IMR-90 (cell line): ENCODE measurements at regions not wholly inside any gene's neighbourhood (a gene's known extent, or its start where the extent isn't known, plus 50 kb on each side); places are given as distances from the start of the nearest gene placed in this dataset.

ENCODE experiments used
- ATAC-seq: fragments of 200-7000 bp; cut with Tn5 transposase; 2 replicates; pipeline ENCODE4 v1.9.1; 2020; ENCODE audit warnings: low read depth, mild to moderate bottlenecking, moderate library complexity
- BruUV-seq: library from RNA; stranded (reverse); fragments of 400-500 nt; replicated peaks from 2 replicates; lab custom pipeline; 2021; lab: Mats Ljungman, UMichigan
- CTCF ChIA-PET: fragments of 300-600 bp; formaldehyde crosslinking; extraction: SDS; loops from one replicate; lab custom pipeline; 2021; ENCODE audit warnings: antibody characterized with exemption; lab: Yijun Ruan, JAX
- POLR2A ChIA-PET: fragments of 300-600 bp; sonication (Branson Sonifier 250); formaldehyde crosslinking; loops from one replicate; lab custom pipeline; 2022; ENCODE audit warnings: antibody characterized with exemption; ENCODE audit not compliant: unreplicated experiment; lab: Charles Lee
- DNase-seq: peaks from one replicate; pipeline ENCODE4 v3.0.0; 2013
- H2AFZ ChIP-seq: replicated peaks from 2 replicates; pipeline ENCODE3; 2013; ENCODE audit warnings: low read length, mild to moderate bottlenecking; ENCODE audit not compliant: poor library complexity
- H2AK5ac ChIP-seq: 2 replicates; pipeline ENCODE4 v1.6.1; 2013; ENCODE audit warnings: low read depth, low read length, inconsistent platforms
- H2AK9ac ChIP-seq: replicated peaks from 2 replicates; pipeline ENCODE3; 2013; ENCODE audit warnings: mild to moderate bottlenecking, low read depth, low read length, moderate library complexity; ENCODE audit not compliant: poor library complexity
- H2BK120ac ChIP-seq: 2 replicates; pipeline ENCODE4 v1.6.1; 2013; ENCODE audit warnings: low read depth, low read length, inconsistent platforms
- H2BK15ac ChIP-seq: 3 replicates; pipeline ENCODE4 v1.6.1; 2013; ENCODE audit warnings: low read depth, low read length, inconsistent platforms
- H2BK20ac ChIP-seq: 2 replicates; pipeline ENCODE4 v1.6.1; 2013; ENCODE audit warnings: low read depth, mild to moderate bottlenecking, inconsistent platforms, low read length, moderate library complexity
- H2BK5ac ChIP-seq: 2 replicates; pipeline ENCODE4 v1.6.1; 2013; ENCODE audit warnings: mild to moderate bottlenecking, low read depth, low read length, inconsistent platforms; ENCODE audit not compliant: poor library complexity, severe bottlenecking
- H3K14ac ChIP-seq: replicated peaks from 2 replicates; pipeline ENCODE4 v1.6.1; 2013; ENCODE audit warnings: low read depth, low read length, inconsistent platforms
- H3K18ac ChIP-seq: 2 replicates; pipeline ENCODE4 v1.6.1; 2013; ENCODE audit warnings: low read depth, low read length, control low read depth
- H3K23ac ChIP-seq: 2 replicates; pipeline ENCODE4 v1.6.1; 2013; ENCODE audit warnings: low read depth, low read length, inconsistent platforms
- H3K27ac ChIP-seq: 2 replicates; pipeline ENCODE4 v1.5.1; 2013; ENCODE audit warnings: mild to moderate bottlenecking, control low read depth, low read length; ENCODE audit not compliant: insufficient read depth
- H3K27me3 ChIP-seq: 2 replicates; pipeline ENCODE4 v1.6.1; 2013; ENCODE audit warnings: low read length; ENCODE audit not compliant: control insufficient read depth, insufficient read depth
- H3K36me3 ChIP-seq: 2 replicates; pipeline ENCODE4 v1.6.1; 2013; ENCODE audit warnings: low read length, mixed read lengths; ENCODE audit not compliant: control insufficient read depth, insufficient read depth
- H3K4ac ChIP-seq: 2 replicates; pipeline ENCODE4 v1.6.1; 2013; ENCODE audit warnings: low read depth, low read length, inconsistent platforms
- H3K4me1 ChIP-seq: 2 replicates; pipeline ENCODE4 v1.6.1; 2013; ENCODE audit warnings: low read length, mixed read lengths; ENCODE audit not compliant: control insufficient read depth, insufficient read depth
- H3K4me2 ChIP-seq: 2 replicates; pipeline ENCODE4 v1.6.1; 2013; ENCODE audit warnings: low read depth, mild to moderate bottlenecking, control low read depth, low read length, moderate library complexity
- H3K4me3 ChIP-seq: 2 replicates; pipeline ENCODE4 v1.5.1; 2013; ENCODE audit warnings: low read depth, mild to moderate bottlenecking, control low read depth, low read length, moderate library complexity; ENCODE audit not compliant: insufficient read depth
- H3K56ac ChIP-seq: 2 replicates; pipeline ENCODE4 v1.6.1; 2013; ENCODE audit warnings: low read length, inconsistent platforms; ENCODE audit not compliant: insufficient read depth; ENCODE audit errors: extremely low read depth
- H3K79me1 ChIP-seq, 2 experiments: 2 replicates each; pipeline ENCODE4 v1.6.1; 2013; ENCODE audit warnings: low read length in 2 of 2, inconsistent platforms in 1 of 2, low read depth in 1 of 2
- H3K9ac ChIP-seq: 2 replicates; pipeline ENCODE4 v1.6.1; 2013; ENCODE audit warnings: low read depth, low read length, control low read depth
- H3K9me1 ChIP-seq: 2 replicates; pipeline ENCODE4 v1.6.1; 2013; ENCODE audit warnings: low read length, inconsistent platforms; ENCODE audit not compliant: insufficient read depth
- H3K9me3 ChIP-seq: 2 replicates; pipeline ENCODE4 v1.6.1; 2013; ENCODE audit warnings: low read length; ENCODE audit not compliant: control insufficient read depth, insufficient read depth
- H4K20me1 ChIP-seq: 2 replicates; pipeline ENCODE4 v1.6.1; 2013; ENCODE audit warnings: low read length, inconsistent platforms; ENCODE audit not compliant: insufficient read depth
- H4K5ac ChIP-seq: 2 replicates; pipeline ENCODE4 v1.6.1; 2013; ENCODE audit warnings: mild to moderate bottlenecking, low read depth, low read length, control low read depth
- H4K8ac ChIP-seq, 2 experiments: 2 replicates each; pipeline ENCODE4 v1.6.1; 2013; ENCODE audit warnings: low read depth in 2 of 2, low read length in 2 of 2, control low read depth in 1 of 2, inconsistent platforms in 1 of 2
- H4K91ac ChIP-seq: 2 replicates; pipeline ENCODE4 v1.6.1; 2013; ENCODE audit warnings: low read depth, low read length, inconsistent platforms; ENCODE audit not compliant: insufficient read depth
- BHLHE40 ChIP-seq: fragments of 150-350 bp; IDR thresholded peaks from 2 replicates; pipeline ENCODE4 v1.6.1; 2016; ENCODE audit warnings: mild to moderate bottlenecking, low read depth, low read length
- CEBPB ChIP-seq: IDR thresholded peaks from 2 replicates; pipeline ENCODE4 v1.6.1; 2012; ENCODE audit warnings: low read depth, low read length, improper control_type of control experiment
- CHD1 ChIP-seq: IDR thresholded peaks from 2 replicates; pipeline ENCODE4 v1.6.1; 2012; ENCODE audit warnings: low read depth, low read length, improper control_type of control experiment
- CTCF ChIP-seq: conservative IDR thresholded peaks from 2 replicates; pipeline ENCODE4 v1.5.1; 2012; ENCODE audit warnings: mild to moderate bottlenecking, low read depth, low read length, improper control_type of control experiment
- MAFK ChIP-seq: IDR thresholded peaks from 2 replicates; pipeline ENCODE4 v1.6.1; 2012; ENCODE audit warnings: low read depth, low read length, improper control_type of control experiment
- MAZ ChIP-seq: IDR thresholded peaks from 2 replicates; pipeline ENCODE4 v1.6.1; 2012; ENCODE audit warnings: low read depth, mild to moderate bottlenecking, low read length, improper control_type of control experiment, moderate library complexity, borderline replicate concordance
- MXI1 ChIP-seq: IDR thresholded peaks from 2 replicates; pipeline ENCODE4 v1.6.1; 2012; ENCODE audit warnings: low read depth, mild to moderate bottlenecking, low read length, moderate library complexity, borderline replicate concordance
- NFE2L2 ChIP-seq: fragments of 150-350 bp; IDR thresholded peaks from 2 replicates; pipeline ENCODE4 v1.6.1; 2016; ENCODE audit warnings: low read depth, mild to moderate bottlenecking, low read length
- RAD21 ChIP-seq: IDR thresholded peaks from 2 replicates; pipeline ENCODE4 v1.6.1; 2012; ENCODE audit warnings: low read length, improper control_type of control experiment
- RCOR1 ChIP-seq: IDR thresholded peaks from 2 replicates; pipeline ENCODE4 v1.6.1; 2012; ENCODE audit warnings: mild to moderate bottlenecking, low read length, improper control_type of control experiment; ENCODE audit not compliant: insufficient replicate concordance
- WGBS, 2 experiments: methylation state at CpG; one replicate each; pipeline versions ENCODE4 v1.1.5 to v1.1.7; 2013; ENCODE audit warnings: missing lambda C conversion rate in 2 of 2; ENCODE audit not compliant: insufficient read length in 1 of 2; ENCODE audit errors: extremely low coverage in 2 of 2; 5-methylcytosine and 5-hydroxymethylcytosine counted together
- dilution Hi-C: fragments of 300-500 bp; cut with HindIII; formaldehyde crosslinking; loops from one replicate; pipeline ENCODE4 v1.14.3; 2018; ENCODE audit warnings: low sequenced_read_pairs; ENCODE audit not compliant: unreplicated experiment
- in situ Hi-C: fragments of 300-500 bp; cut with MboI; formaldehyde crosslinking; loops from 3 replicates; pipeline ENCODE4 v1.14.3; 2019; ENCODE audit warnings: low sequenced_read_pairs, inconsistent platforms, mixed read lengths
- intact Hi-C: fragments of 100-400 bp; cut with micrococcal nuclease; formaldehyde crosslinking; loops from 2 replicates; pipeline ENCODE4 v1.10.0; 2022

DNA sequence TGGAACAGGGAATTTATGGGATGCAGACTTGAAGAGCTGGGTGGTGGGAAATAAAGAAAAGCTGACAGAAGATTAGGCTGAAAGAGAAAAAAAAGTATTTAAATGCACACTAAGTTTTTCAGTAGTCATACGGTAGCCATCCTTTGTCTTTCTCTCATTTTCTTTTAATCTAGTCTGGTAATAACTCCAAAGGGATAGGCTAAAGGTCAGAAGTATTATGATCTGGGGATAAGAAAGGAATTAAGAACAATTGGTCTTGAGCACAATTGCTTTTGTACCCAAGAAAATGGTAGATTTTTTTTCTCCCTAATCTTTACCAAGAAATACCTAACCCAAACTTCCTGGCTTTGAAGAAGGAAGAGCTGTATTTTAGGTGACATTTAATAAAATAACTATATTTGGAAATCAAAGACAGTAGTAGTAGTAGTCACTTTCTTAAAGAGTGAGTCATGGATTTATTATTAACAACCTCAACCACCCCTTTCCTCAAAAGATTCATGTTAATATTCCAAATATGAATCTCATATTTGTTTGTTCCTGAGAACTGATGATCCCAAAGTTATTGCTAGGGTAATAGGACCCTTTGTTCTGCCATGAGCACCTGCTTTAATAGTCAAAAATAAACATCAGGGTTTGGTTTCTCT lies 120.2 kb upstream of the ODAD2 start:
- no peak overlapping the region for H3K4me2 ChIP-seq
- no TSS peak for BruUV-seq
- no peaks in the 10 kb centered on the region for H4K20me1 ChIP-seq
- dilution Hi-C loops (no loop called here), intact Hi-C loops (no loop called here), in situ Hi-C loops (no loop called here)
- no peak overlapping the region for H2AK5ac ChIP-seq
- H4K5ac ChIP-seq: no peak overlapping the region
- DNase-seq (no peak), ATAC-seq (no peak)
- H4K8ac ChIP-seq: no peak overlapping the region
- TF ChIP-seq CHD1: no peak
- no peak for TF ChIP-seq MAZ
- no peak for TF ChIP-seq NFE2L2
- TF ChIP-seq MAFK: no peak
- no peak for TF ChIP-seq RCOR1
- no peak for TF ChIP-seq RAD21
- no peak for TF ChIP-seq MXI1
- no peak for TF ChIP-seq CTCF
- no peak for TF ChIP-seq BHLHE40
- TF ChIP-seq CEBPB: no peak
- no CpG with 5 or more reads among the region's 1 CpG for WGBS, 2 experiments
- no peak overlapping the region for H3K27ac ChIP-seq
- H3K18ac ChIP-seq: no peak overlapping the region
- no peak overlapping the region for H2BK15ac ChIP-seq
- H3K9me3 ChIP-seq: no peaks in the 10 kb centered on the region
- no peaks in the 10 kb centered on the region for H3K36me3 ChIP-seq
- no peak overlapping the region for H3K9ac ChIP-seq
- H3K14ac ChIP-seq: no peak overlapping the region
- no peaks in the 10 kb centered on the region for H3K27me3 ChIP-seq
- no peak overlapping the region for H3K56ac ChIP-seq
- no peak overlapping the region for H3K4ac ChIP-seq
- H3K9me1 ChIP-seq: no peaks in the 10 kb centered on the region
- ChIA-PET CTCF (no interaction called here), POLR2A (no interaction called here)
- no peak overlapping the region for H3K23ac ChIP-seq
- no peak overlapping the region for H2AFZ ChIP-seq
- H3K4me3 ChIP-seq: no peak overlapping the region
- H4K91ac ChIP-seq: no peak overlapping the region
- H2BK120ac ChIP-seq: no peak overlapping the region
- no peak overlapping the region for H2BK5ac ChIP-seq
- H2AK9ac ChIP-seq: no peak overlapping the region
- no peaks in the 10 kb centered on the region for H3K4me1 ChIP-seq
- H3K79me1 ChIP-seq: no peaks in the 10 kb centered on the region
- no peak overlapping the region for H2BK20ac ChIP-seq
